Right lobe of liver (tissue), 4 donors: ENCODE measurements at regions not wholly inside any gene's neighbourhood (a gene's known extent, or its start where the extent isn't known, plus 50 kb on each side); places are given as distances from the start of the nearest gene placed in this dataset.

ENCODE experiments used
- POLR2A ChIP-seq: fragments of 450-650 bp; IDR thresholded peaks from one replicate; pipeline ENCODE4 v1.6.1; 2017; ENCODE audit warnings: antibody characterized with exemption, mild to moderate bottlenecking
- TF ChIP-seq, protein P1 (sequence below), 4 donors: fragments of 200-600 bp in 3 of 4; fragments of 450-650 bp in 1 of 4; IDR thresholded peaks; one replicate each; pipeline versions ENCODE4 v1.5.1 to v1.8.0; 2016 to 2022; ENCODE audit warnings: antibody characterized with exemption in 4 of 4, mild to moderate bottlenecking in 2 of 4
- donor health status: DM: no; HTN: no; CAD: no.
- donor health status: DM: no; HTN: no; CAD: no.
- donor health status: DM: no; HTN: yes; CAD: no.

DNA sequence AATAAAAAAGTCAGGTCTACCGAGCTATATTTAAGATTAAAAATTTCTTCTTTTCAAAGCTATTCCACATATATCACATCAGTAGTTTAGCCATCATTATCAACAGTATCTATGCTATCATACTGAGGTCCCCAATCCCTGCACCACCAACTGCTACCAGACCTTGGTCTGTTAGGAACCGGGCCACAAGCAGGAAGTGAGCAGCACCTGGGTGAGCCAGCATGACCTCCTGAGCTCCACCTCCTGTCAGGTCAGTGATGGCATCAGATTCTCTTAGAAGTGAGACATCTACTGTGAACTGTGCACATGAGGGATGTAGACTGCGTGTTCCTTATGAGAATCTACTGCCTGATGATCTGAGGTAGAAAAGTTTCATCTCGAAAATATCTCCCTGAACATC is 632.1 kb upstream of the KCND2 start:
- TF ChIP-seq, protein P1, sequence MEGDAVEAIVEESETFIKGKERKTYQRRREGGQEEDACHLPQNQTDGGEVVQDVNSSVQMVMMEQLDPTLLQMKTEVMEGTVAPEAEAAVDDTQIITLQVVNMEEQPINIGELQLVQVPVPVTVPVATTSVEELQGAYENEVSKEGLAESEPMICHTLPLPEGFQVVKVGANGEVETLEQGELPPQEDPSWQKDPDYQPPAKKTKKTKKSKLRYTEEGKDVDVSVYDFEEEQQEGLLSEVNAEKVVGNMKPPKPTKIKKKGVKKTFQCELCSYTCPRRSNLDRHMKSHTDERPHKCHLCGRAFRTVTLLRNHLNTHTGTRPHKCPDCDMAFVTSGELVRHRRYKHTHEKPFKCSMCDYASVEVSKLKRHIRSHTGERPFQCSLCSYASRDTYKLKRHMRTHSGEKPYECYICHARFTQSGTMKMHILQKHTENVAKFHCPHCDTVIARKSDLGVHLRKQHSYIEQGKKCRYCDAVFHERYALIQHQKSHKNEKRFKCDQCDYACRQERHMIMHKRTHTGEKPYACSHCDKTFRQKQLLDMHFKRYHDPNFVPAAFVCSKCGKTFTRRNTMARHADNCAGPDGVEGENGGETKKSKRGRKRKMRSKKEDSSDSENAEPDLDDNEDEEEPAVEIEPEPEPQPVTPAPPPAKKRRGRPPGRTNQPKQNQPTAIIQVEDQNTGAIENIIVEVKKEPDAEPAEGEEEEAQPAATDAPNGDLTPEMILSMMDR (IDR thresholded peaks at IDR 0.05): no peak
- no peak for TF ChIP-seq POLR2A
